ENCODE measurements at regions not wholly inside any gene's neighbourhood (a gene's known extent, or its start where the extent isn't known, plus 50 kb on each side); places are given as distances from the start of the nearest gene placed in this dataset.

GRCh38 chr15:93428807-93429351 lies 339.9 kb upstream of the RGMA start:
- no peak for TF ChIP-seq CTCF (IDR thresholded peaks at IDR 0.05; ENCODE audit: low read depth, low read length, missing control alignments)
- DNase-seq = no peak
- in situ Hi-C loops (cut with HindIII; ENCODE audit: low pct_ligation_motif_present, low sequenced_read_pairs) = no loop called here
- no peaks in the 10 kb centered on the region for H3K27me3 ChIP-seq (replicated peaks)
- no peak overlapping the region for H3K27ac ChIP-seq
- H3K36me3 ChIP-seq (replicated peaks) = no peaks in the 10 kb centered on the region
- no peak overlapping the region for H3K4me3 ChIP-seq (ENCODE audit: low read depth, low read length)

- no peaks in the 10 kb centered on the region for H3K36me3 ChIP-seq (replicated peaks)
- no peak for DNase-seq
- H3K27ac ChIP-seq = no peak overlapping the region
- TF ChIP-seq CTCF (IDR thresholded peaks at IDR 0.05; ENCODE audit: low read depth, low read length, missing control alignments) = no peak
- no peak overlapping the region for H3K4me3 ChIP-seq (ENCODE audit: low read depth, low read length)
- in situ Hi-C loops (cut with HindIII; ENCODE audit: low pct_ligation_motif_present, low sequenced_read_pairs) = no loop called here
- H3K27me3 ChIP-seq (replicated peaks) = no peaks in the 10 kb centered on the region
Measured at GRCh38 chr15:93428150-93428549, 339.1 kb upstream of the RGMA start.

GRCh38 chr15:93424131-93424530 lies 335.1 kb upstream of the RGMA start:
- H3K36me3 ChIP-seq (replicated peaks) = no peaks in the 10 kb centered on the region
- no peak overlapping the region for H3K4me3 ChIP-seq (ENCODE audit: low read depth, low read length)
- no peak overlapping the region for H3K27ac ChIP-seq
- H3K27me3 ChIP-seq (replicated peaks) = no peaks in the 10 kb centered on the region
- in situ Hi-C loops (cut with HindIII; ENCODE audit: low pct_ligation_motif_present, low sequenced_read_pairs) = no loop called here
- no peak for TF ChIP-seq CTCF (IDR thresholded peaks at IDR 0.05; ENCODE audit: low read depth, low read length, missing control alignments)
- DNase-seq = no peak

- Histone ChIP-seq H3K4me3 (ENCODE audit: low read depth, low read length) (no peak overlapping the region), H3K27ac (no peak overlapping the region), H3K27me3 (replicated peaks) (no peaks in the 10 kb centered on the region), H3K36me3 (replicated peaks) (no peaks in the 10 kb centered on the region)
- in situ Hi-C loops (cut with HindIII; ENCODE audit: low pct_ligation_motif_present, low sequenced_read_pairs) = no loop called here
- no peak for TF ChIP-seq CTCF (IDR thresholded peaks at IDR 0.05; ENCODE audit: low read depth, low read length, missing control alignments)
- DNase-seq = no peak
Measured at GRCh38 chr15:93422476-93422875, 333.5 kb upstream of the RGMA start.

- TF ChIP-seq CTCF (IDR thresholded peaks at IDR 0.05; ENCODE audit: low read depth, low read length, missing control alignments) = no peak
- no peaks in the 10 kb centered on the region for H3K36me3 ChIP-seq (replicated peaks)
- H3K4me3 ChIP-seq (ENCODE audit: low read depth, low read length) = no peak overlapping the region
- in situ Hi-C loops (cut with HindIII; ENCODE audit: low pct_ligation_motif_present, low sequenced_read_pairs) = no loop called here
- no peaks in the 10 kb centered on the region for H3K27me3 ChIP-seq (replicated peaks)
- no peak for DNase-seq
- no peak overlapping the region for H3K27ac ChIP-seq
Measured at GRCh38 chr15:93420477-93420876, 331.5 kb upstream of the RGMA start.

- Histone ChIP-seq H3K27ac (no peak overlapping the region), H3K36me3 (replicated peaks) (no peaks in the 10 kb centered on the region), H3K27me3 (replicated peaks) (no peaks in the 10 kb centered on the region), H3K4me3 (ENCODE audit: low read depth, low read length) (no peak overlapping the region)
- in situ Hi-C loops (cut with HindIII; ENCODE audit: low pct_ligation_motif_present, low sequenced_read_pairs) = no loop called here
- DNase-seq = no peak
- no peak for TF ChIP-seq CTCF (IDR thresholded peaks at IDR 0.05; ENCODE audit: low read depth, low read length, missing control alignments)
Measured at GRCh38 chr15:93420050-93420452, 331.0 kb upstream of the RGMA start.

All from brain microvascular endothelial cell (primary cell).